CD1c-positive myeloid dendritic cell (primary cell): ENCODE measurements at regions not wholly inside any gene's neighbourhood (a gene's known extent, or its start where the extent isn't known, plus 50 kb on each side); places are given as distances from the start of the nearest gene placed in this dataset.

ENCODE experiments used
- DNase-seq: peaks from one replicate; pipeline ENCODE4 v3.0.0-alpha.2; 2016; ENCODE audit errors: extremely low spot score

DNA sequence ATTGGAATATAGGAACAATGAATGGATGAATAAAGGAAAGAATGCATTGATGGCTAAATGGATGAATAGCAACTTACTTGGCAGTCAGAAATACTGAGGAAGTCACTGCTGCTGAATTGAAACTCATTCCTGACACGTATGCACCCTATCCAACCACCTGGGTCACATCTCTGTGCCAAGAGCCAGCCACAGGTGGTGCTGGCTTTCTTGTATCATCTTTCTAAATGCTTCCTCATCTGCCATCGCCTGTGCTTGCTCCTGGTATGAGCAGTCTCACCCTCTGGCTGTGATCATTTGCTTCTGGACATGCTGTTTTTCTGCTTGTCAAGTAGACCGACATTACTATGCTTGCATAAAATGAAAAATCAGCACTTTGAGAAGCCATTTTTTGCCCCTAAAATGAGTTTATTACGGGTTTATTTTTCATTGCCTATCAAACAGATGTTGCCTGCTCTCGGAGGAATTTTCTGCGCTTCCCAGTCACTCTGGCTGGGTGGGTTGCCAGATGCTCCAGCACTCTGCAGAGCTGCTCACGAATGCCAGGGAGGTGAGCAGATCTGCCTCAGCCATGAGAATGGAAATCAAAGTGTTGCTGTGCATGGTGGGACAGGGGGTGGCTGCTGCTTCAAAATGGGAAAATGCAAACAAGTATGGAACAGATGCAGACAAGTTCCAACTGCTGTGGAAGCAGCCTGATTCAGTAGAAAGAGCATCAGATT is 1349.6 kb upstream of the CDH8 start:
- DNase-seq: no peak

DNA sequence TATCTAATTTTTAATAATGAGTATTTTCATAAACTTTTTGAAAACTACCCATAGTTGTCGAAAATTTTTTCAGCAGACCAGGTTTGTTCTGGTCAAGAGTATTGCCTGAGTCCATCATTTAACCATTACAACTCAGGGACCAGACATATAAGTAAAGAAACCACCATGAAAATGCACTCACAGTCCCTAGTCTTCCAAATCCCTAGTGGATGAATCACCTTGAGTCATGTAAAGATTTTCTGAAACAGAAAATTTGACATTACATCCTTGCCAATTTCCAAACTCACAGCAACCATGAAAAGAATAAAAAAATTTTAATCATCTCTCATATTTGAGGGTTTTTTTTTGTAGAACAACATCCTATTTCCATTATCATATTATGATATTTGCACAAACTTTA is 1337.5 kb upstream of the CDH8 start:
- no peak for DNase-seq

DNA sequence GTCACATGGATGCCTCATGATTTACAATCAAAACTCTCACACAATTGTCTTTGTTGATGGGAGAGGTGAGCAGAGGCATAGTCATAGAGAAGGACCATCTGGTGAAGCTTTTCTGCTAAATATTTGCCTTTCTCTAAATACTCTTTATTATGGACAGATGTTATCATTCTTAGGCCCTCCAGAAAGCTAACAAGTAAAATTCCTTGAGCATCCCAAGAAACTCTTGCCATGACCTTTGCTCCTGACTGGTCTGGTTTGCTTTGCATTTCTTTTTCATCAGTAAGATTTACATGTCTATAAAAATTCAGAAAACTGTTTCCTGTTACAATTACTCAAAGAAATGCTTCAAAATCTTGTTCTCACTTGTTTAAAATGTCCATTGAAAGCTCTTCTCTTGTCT is 1336.6 kb upstream of the CDH8 start:
- DNase-seq: no peak

DNA sequence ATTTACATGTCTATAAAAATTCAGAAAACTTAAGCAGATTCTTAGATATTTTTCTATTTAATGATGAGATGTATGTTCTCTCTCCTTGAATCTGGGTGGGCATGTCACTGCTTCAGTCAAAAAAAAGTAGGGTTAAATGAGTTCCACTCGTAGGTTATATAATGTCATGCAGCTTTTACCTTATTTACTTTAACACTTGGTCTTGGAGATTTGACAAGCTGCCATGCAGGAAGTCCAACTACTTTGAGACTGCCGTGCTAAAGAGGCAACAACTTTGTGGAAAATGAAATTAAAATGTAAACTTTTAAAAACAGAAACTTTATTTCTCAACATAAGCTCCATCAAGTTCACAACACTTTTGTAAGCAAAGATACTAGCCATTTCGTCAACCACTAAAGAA is 1336.0 kb upstream of the CDH8 start:
- DNase-seq: no peak

DNA sequence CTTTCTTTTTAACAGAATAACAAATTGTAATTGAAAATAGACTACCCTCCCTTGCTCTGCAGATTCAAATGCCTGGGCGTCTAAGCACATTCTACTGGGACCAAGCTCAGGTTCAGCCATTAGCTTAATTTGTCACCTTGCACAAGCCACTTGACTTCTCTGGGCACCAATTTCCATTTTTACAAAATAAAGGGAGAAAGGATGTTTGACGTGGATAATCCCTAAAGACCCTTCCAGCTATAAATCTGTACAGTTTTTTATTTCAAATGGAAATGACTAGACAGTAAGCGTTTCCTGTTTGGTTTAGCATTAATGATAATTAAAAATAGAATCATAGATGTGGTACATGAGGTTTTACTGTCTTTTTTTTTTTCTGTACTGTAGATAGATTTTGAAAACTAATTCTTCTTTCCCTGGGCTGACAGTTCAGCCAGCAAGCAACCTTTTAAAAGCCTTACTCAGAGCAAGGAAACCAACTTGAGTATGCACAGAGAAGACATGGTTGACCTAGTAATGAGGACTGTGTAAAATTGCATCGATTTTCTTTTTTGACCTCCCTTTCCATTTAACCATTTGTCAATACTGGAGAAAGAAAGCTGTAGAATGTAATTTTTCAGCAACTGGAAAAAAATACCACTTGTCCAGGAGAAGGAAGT is 1329.5 kb upstream of the CDH8 start:
- DNase-seq: no peak

DNA sequence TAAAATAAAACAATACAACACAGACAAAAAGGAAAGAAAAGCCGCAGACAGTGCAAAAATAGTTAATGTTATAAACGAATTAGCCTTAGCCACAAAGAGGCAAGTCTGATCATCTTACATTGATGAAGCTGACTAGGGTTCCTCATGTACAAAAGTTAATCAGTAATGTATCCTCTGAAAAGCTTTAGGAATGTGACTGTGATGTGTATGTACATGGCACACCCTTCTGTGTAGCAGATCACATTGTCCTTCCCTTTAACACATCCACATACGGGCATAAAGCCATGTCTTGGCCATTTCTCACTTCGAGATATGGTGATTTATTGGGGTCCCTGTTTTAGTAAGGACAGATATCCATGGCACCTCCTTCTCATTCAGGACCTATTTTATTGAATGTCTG is 1327.5 kb upstream of the CDH8 start:
- DNase-seq: no peak

DNA sequence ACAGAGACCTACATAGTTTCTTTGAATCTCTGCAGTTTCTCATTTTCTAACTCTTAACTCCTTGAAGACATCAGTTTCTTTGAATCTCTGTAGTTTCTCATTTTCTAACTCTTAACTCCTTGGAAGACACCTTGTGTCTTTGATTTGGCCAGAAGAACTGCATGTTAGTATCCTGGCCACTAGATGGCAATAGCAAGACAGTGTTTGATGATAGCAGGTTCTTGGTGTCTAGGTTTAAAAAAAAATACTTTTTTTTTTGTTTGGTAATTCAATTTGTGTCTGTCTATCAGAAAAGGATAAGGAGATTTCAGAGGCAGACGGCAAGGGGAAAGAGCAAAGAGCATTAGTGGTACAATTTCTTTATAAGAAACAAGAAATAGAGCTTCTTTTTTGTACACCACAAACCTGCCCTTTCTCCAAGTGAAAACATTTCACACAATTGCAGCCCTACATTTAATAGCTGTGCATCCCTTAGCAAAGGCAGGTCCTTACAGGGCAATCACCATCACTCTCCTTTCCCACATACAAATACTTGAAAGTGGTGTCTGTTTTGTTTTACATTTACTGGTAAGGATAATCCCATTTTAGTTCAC is 1324.9 kb upstream of the CDH8 start:
- DNase-seq: no peak

DNA sequence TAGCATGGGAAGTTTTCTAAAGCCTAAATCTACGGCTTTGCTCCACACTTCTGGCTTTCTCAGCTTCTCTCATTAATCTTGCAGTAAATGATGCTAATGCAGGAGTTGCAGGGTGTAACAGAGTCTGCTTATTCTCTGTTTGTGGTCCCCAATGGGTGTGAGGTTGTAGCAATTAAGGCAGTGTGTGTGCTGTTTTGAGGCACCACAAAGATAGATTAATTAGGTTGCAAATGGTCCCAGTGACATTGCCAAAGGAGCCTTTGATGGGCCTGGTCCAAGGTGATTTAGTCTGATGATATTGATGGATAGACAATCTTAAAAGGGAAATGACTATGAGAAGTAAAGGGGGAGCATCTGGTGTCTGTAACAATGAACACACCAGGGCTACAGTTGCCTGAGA is 1313.7 kb upstream of the CDH8 start:
- DNase-seq: no peak

DNA sequence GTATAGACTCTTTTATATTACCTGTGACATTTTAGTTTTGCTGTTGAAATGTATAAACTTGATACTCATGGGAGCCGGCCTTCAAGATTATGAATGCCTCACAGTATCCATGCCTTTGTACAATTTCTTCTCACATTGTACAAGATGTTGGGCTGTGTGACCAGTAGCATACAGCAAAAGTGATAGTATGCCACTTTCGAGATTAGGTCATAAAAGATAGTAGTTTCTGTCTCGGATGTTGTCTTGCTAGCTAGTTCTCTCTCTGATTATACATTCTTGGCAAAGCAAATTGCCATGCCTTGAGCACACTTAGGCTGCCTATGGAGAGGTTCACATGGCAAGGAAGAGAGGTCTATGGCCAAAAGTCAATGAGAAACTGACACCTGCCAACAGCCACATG is 1309.8 kb upstream of the CDH8 start:
- no peak for DNase-seq

DNA sequence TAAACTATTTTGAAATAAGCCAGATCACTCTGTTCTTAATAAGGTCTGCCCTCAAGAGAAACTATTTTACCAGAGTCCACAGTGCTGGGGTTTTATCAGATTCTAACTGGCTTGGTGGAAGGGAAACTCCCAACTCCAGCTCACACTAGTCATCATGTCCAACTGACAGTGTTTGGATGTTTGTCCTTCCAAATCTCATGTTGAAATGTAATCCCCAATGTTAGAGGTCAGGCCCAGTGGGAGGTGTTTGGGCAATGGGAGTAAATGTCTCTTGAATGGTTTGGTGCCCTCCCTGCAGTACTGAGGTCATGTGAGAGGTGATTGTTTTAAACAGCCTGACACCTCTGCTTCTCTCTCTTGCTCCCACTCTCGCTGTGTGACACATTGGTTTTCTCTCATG is 1301.0 kb upstream of the CDH8 start:
- DNase-seq: no peak

DNA sequence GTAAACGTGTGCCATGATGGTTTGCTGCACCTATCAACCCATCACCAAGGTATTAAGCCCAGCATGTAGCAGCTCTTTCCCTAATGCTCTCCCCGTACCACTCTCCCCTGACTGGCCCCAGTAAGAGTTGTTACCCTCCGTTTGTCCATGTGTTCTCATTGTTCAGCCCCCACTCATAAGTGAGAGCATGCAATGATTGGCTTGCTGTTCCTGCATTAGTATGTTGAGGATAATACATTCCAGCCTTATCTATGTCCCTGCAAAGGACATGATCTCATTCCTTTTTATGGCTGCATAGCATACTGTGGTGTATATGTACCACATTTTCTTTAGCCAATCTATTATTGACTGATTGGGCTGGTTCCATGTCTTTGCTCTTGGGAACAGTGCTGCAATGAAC is 1294.9 kb upstream of the CDH8 start:
- no peak for DNase-seq

DNA sequence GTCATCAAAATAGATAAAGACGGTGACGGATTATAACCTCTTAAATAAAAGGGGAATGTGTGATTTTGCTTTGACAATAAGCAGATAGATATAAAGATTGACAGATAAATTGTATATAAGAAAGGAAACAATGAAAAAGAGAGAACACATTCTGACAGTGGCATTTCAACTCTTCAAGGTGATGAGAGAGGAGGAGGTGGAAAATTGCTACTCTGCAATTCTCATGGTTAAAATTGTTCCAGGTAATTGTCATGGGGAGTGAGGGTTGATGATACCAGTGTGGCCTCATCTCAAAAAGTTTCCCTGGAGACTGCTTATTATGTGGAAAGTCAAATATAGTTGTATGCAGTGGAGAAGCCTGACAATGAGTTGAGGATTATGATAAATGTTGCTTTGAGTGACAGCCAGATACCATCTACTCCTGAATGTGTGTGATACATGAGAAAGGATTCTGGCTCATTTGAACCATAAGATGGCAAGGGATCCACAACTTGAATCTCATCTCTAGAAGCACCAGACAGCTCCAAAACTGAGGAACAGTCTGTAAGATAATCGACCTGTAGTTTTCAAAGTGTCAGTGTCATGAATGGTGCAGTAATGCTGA is 1290.6 kb upstream of the CDH8 start:
- no peak for DNase-seq

DNA sequence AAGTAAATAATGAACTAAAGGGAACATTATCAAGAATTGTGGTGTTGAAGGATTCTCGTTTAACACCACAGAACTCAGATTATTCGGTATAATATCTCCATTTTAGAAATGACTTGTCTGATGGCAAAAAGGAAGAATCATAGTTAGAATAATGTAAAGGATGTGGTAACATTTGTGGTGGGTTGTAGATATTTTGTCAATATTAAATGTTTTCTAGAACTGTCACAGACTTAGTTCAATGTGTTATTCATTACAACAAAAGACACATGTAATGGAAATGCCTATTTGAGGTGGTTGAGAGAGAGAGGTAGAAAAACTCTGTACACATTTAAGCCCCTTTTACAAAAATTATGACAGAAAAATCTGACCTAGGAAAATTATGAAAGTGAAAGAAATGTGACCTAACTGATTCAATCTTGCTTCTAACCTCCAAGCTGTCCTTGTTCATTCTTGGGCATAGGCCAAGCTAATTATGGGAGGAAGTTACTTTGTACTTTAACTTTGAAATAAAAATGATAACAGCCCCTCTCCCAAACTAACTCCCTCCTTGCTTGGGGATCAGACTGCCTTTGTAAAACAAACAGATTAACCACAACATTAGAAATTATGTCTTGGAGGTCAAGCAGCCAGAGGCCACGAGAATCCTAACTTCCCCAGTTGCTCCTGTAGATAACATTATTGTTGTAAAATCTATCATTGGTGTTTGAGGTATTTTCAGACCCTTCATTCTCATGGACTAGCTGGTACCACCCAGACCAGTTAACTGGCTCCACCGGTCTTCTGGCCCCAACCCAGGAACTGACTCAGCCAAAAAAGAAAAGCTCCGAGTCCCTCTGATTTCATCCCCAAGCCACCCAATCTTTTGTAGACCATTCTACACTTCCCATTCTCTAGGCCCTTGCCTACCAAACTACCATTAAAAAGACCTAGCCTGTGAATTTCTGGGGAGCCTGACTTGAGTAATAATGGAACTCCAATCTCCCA is 1287.8 kb upstream of the CDH8 start:
- DNase-seq: no peak

DNA sequence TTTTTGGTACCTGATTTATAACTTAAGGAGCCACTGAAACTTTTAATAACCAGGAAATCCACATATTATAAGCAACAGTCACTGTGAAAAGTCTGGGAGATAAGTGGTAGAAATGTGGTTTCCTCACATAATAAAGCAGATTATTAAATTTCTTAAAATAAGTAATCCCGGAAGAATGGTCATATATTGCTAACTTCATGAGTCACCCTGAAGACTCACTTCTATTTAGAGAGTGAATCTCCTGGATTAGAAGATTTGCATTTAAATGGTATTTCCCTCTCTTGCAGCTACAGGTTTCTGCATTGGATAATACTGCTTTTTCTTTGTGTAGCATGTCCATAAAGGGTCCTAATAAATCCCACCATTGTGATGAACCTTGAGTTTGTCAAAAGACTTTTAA is 1286.8 kb upstream of the CDH8 start:
- DNase-seq: no peak

DNA sequence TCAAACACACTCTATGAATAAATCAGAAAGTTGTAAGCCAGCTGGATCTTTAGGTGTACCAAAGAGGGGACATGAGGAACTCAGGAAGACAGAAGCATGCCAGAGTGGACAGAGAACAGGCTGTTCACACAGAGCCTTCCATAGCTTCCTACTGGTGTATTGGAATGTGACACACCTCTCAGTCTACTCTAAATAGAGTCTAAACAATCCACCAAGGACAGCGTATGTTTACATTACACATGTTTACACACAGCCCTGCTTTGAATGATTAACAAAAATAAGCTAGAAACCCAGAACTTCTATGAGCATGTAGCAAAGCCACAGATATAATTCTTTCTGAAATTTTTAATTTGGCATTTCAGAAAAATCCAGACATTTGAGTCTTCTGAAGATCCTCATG is 1279.0 kb upstream of the CDH8 start:
- no peak for DNase-seq

DNA sequence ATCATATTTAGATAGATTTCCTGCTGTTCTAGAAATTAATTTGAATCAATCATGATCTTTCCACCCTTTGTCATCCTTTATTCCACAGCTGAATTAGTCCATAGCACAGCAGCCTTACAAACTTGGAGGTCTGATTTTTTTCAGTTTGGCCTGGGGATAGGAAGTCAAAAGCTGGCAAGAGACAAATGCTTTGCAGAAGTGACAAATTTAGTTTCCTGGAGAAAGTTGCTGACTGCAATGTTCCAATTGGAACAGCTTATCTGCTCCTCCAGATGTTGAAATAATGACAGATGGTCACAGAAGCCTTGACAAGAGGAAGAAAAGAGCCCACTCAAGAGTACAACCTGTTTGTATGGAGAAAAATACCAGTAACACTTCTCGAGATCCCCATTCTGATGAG is 1276.1 kb upstream of the CDH8 start:
- no peak for DNase-seq

DNA sequence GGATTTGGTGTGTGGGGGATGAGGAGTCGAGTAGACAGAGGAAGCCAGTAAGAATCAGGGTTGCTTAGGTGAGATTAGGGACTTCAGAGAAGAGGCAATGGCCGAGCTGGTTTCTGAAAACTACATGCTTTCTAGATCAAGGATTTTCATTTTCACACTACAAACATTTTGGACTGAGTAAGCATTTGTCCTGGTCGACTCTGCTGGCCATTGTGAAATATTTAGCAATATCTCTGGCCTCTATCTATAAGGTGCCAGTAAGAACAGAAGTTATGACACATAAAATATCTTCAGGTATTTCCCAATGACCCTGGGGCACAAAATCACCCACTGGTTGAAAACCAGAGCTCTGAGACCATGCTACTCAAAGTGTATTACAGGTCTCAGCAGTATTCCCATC is 1275.1 kb upstream of the CDH8 start:
- no peak for DNase-seq

DNA sequence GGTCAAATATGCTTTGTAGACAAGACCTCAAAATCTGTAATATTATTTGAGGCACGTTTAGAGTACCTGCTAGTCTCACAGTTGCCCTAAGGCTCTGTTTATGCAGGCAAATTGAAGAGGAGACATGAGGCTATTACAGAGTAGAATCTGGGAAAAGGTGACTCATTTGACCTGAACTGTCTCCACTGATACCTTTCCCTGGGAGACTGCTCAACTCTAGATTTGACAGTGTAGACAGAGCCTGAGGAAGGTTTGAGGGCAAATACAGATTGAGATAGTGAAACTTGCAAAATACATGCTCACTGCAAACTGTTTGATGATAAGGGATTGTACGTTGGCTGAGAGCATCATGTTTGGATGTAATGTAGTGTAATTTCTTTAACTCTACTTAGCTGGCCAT is 1266.6 kb upstream of the CDH8 start:
- DNase-seq: no peak

DNA sequence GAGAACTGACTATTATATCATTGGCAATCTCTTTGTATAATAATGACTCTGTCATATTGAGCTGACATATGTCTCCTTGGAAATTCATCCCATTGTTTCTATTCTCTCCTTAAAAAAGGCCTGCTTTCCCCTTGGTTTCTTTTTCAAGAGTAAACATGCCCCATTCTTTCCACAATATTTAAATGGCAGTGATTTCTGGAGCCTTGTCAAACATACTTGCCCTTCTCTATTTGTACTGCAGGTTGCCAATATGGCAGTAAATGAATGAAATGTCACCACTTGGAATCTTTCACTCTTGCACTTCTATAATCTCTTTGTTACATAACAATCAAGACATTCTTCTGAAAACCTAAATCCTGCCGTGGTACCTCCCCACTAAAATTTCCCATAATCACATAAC is 1265.1 kb upstream of the CDH8 start:
- no peak for DNase-seq

DNA sequence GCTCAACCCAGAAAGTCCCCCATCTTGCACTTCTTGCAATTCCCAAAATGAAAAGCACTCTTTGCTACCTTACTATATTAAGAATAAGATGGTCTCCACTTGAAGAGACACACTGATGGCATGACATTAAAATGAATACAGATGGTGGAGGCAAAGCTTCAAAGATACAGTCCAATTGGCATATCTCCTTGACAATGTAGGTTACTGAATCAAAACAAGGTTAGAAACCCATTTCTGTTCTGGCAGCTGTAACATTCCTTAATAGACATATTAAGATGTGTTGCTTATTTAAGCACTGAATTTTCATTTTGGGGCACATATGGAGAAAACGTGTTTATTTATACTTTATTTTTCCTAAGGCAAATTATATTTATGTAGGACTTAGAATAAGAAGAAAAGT is 1262.8 kb upstream of the CDH8 start:
- DNase-seq: no peak

DNA sequence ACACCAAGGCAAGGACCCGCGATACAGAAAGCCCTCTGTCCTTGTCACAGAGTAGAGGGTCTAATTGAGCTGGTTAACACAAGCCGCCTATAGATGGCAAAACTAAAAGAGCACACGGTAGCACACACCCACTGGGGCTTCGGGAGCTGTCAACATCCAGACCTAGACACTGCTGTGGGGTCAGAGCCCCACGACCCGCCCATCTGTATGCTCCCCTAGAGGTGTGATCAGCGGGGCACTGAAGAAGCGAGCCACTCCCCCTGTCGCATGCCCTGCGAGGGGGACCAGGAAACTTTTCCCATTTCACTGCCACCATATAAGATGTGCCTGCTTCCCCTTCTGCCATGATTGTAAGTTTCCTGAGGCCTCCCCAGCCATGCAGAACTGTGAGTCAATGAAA is 1255.8 kb upstream of the CDH8 start:
- DNase-seq: no peak
